ENCODE measurements at regions not wholly inside any gene's neighbourhood (a gene's known extent, or its start where the extent isn't known, plus 50 kb on each side); places are given as distances from the start of the nearest gene placed in this dataset.

- no peak overlapping the region for H2AFZ ChIP-seq (ENCODE audit: low read length)
- DNase-seq (ENCODE audit: insufficient read length, low spot score, missing footprints): no peak
- H3K79me2 ChIP-seq (ENCODE audit: insufficient read depth, low read length): no peaks in the 10 kb centered on the region
- H3K9me3 ChIP-seq (ENCODE audit: low read depth, low read length): no peaks in the 10 kb centered on the region
- no peak overlapping the region for H3K4me2 ChIP-seq (ENCODE audit: insufficient read depth, low read length)
- H3K36me3 ChIP-seq (ENCODE audit: insufficient read depth, low read length): no peaks in the 10 kb centered on the region
- no peak overlapping the region for H3K4me3 ChIP-seq (ENCODE audit: insufficient read depth, low read length)
- no peaks in the 10 kb centered on the region for H3K4me1 ChIP-seq (ENCODE audit: insufficient read depth, low read length)
- H3K27ac ChIP-seq (ENCODE audit: low read depth, low read length): no peak overlapping the region
- no peaks in the 10 kb centered on the region for H4K20me1 ChIP-seq (ENCODE audit: insufficient read depth, low read length)
- TF ChIP-seq CTCF (IDR thresholded peaks at IDR 0.05; ENCODE audit: extremely low read depth, low read depth, low read length): no peak
- no peaks in the 10 kb centered on the region for H3K27me3 ChIP-seq (ENCODE audit: insufficient read depth, low read length)
Observed at GRCh38 chr9:90446200-90446948, 196.2 kb downstream of the DIRAS2 start.

GRCh38 chr9:90447773-90448172, 194.9 kb downstream of the DIRAS2 start:
- no peaks in the 10 kb centered on the region for H3K36me3 ChIP-seq (ENCODE audit: insufficient read depth, low read length)
- no peak overlapping the region for H2AFZ ChIP-seq (ENCODE audit: low read length)
- H4K20me1 ChIP-seq (ENCODE audit: insufficient read depth, low read length): no peaks in the 10 kb centered on the region
- H3K4me1 ChIP-seq (ENCODE audit: insufficient read depth, low read length): no peaks in the 10 kb centered on the region
- no peak overlapping the region for H3K27ac ChIP-seq (ENCODE audit: low read depth, low read length)
- H3K4me3 ChIP-seq (ENCODE audit: insufficient read depth, low read length): no peak overlapping the region
- H3K9me3 ChIP-seq (ENCODE audit: low read depth, low read length): no peaks in the 10 kb centered on the region
- TF ChIP-seq CTCF (IDR thresholded peaks at IDR 0.05; ENCODE audit: extremely low read depth, low read depth, low read length): no peak
- no peaks in the 10 kb centered on the region for H3K27me3 ChIP-seq (ENCODE audit: insufficient read depth, low read length)
- H3K4me2 ChIP-seq (ENCODE audit: insufficient read depth, low read length): no peak overlapping the region
- H3K79me2 ChIP-seq (ENCODE audit: insufficient read depth, low read length): no peaks in the 10 kb centered on the region
- no peak for DNase-seq (ENCODE audit: insufficient read length, low spot score, missing footprints)

GRCh38 chr9:90449213-90449925, 193.3 kb downstream of the DIRAS2 start:
- Histone ChIP-seq H3K9me3 (ENCODE audit: low read depth, low read length) (no peaks in the 10 kb centered on the region), H3K79me2 (ENCODE audit: insufficient read depth, low read length) (no peaks in the 10 kb centered on the region), H3K4me1 (ENCODE audit: insufficient read depth, low read length) (no peaks in the 10 kb centered on the region), H4K20me1 (ENCODE audit: insufficient read depth, low read length) (no peaks in the 10 kb centered on the region), H3K27me3 (ENCODE audit: insufficient read depth, low read length) (no peaks in the 10 kb centered on the region), H3K27ac (ENCODE audit: low read depth, low read length) (no peak overlapping the region), H2AFZ (ENCODE audit: low read length) (no peak overlapping the region), H3K36me3 (ENCODE audit: insufficient read depth, low read length) (no peaks in the 10 kb centered on the region), H3K4me3 (ENCODE audit: insufficient read depth, low read length) (no peak overlapping the region), H3K4me2 (ENCODE audit: insufficient read depth, low read length) (no peak overlapping the region)
- TF ChIP-seq CTCF (IDR thresholded peaks at IDR 0.05; ENCODE audit: extremely low read depth, low read depth, low read length): no peak
- DNase-seq (ENCODE audit: insufficient read length, low spot score, missing footprints): no peak

GRCh38 chr9:90451804-90452203, 190.8 kb downstream of the DIRAS2 start:
- TF ChIP-seq CTCF (IDR thresholded peaks at IDR 0.05; ENCODE audit: extremely low read depth, low read depth, low read length): no peak
- Histone ChIP-seq H3K9me3 (ENCODE audit: low read depth, low read length) (no peaks in the 10 kb centered on the region), H2AFZ (ENCODE audit: low read length) (no peak overlapping the region), H3K27ac (ENCODE audit: low read depth, low read length) (no peak overlapping the region), H3K4me1 (ENCODE audit: insufficient read depth, low read length) (no peaks in the 10 kb centered on the region), H3K79me2 (ENCODE audit: insufficient read depth, low read length) (no peaks in the 10 kb centered on the region), H3K4me3 (ENCODE audit: insufficient read depth, low read length) (no peak overlapping the region), H4K20me1 (ENCODE audit: insufficient read depth, low read length) (no peaks in the 10 kb centered on the region), H3K27me3 (ENCODE audit: insufficient read depth, low read length) (no peaks in the 10 kb centered on the region), H3K36me3 (ENCODE audit: insufficient read depth, low read length) (no peaks in the 10 kb centered on the region), H3K4me2 (ENCODE audit: insufficient read depth, low read length) (no peak overlapping the region)
- DNase-seq (ENCODE audit: insufficient read length, low spot score, missing footprints): no peak
